A172 (cell line): ENCODE measurements at regions not wholly inside any gene's neighbourhood (a gene's known extent, or its start where the extent isn't known, plus 50 kb on each side); places are given as distances from the start of the nearest gene placed in this dataset.

ENCODE experiments used
- DNase-seq: peaks from one replicate; pipeline ENCODE4 v3.0.0-alpha.2; 2015; ENCODE audit warnings: low spot score

DNA sequence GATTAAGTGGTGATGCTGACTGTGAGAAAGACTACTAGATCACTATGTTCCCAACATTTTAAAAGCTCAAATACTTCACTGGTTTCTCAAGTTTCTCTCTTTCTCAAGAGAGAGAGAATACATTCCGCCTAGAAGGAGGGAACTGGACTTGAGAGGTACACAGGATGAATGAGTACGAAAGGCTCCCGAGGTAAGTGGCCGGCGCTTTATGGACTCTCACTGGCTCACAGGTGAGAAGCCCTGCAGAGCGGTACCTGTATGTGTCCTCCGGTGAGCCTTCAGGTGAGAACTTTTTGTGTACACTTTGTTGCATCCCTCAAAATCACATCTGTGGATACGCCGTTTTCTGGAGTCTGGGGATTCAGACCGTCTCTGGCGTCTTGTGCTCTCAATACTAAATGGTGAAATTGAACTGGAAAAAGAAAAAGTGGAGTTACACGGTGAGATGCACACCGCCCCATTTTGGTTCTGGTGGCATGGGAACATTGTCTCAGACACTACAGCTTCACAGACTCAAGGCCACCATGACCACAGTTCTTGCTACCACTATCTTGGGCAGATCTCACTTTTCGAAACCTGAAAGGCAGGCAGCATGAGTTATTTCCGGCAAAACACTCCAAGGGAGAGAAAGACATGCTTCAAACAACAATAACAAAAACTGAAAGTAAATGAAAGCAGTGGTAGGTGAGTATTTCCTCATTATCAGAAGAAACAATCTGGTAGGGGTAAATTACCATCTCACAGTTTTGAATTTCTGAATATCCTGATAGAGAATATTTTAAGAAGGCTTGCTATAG, 418.9 kb downstream of the KLF12 start:
- DNase-seq: no peak

DNA sequence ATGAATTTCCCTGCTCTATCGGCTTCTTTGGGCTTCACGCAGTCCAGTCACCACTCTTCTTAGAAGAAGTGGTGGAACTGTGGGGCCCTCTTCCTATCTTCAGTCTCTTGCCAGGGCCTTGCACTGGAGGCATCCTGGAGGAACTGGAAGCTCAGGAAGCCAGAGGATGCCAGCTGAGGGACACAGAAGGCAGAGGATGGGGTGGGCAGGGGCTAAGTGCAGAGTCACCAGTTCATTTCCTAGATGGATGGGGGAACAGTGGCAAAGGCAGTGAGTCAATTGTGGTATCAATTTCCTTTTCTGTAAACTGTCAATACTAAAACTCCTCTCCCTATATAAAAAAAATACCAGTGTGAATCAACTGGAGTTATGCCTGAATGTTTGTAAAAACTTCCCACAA, 419.7 kb downstream of the KLF12 start:
- DNase-seq: no peak

DNA sequence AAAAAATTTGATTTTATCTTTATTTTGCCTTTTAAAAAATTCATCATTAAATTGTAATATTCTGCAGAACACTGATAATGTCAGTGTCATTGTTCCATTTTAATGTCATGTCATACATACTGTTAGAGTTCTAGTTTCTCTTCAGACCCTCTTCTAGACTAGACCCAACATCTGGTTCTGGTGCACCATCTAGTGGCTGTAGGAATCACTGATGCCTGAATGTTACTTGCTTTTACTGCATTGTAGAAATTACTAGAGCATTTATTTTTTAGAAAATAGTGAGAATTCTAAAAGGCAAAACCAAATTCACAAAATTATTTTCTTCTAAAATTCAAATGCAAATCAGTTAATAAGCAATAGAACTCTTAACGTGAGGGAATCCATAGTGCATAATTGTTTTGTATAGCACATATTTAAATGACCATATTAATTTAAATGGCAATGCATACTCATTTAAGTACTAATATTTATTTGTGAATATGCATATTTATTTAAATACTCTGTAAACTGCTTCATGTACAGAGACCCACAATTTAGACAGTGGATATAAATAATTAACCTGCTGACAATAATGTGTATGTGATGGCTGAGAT, 425.7 kb downstream of the KLF12 start:
- DNase-seq: peak; percentile 56

DNA sequence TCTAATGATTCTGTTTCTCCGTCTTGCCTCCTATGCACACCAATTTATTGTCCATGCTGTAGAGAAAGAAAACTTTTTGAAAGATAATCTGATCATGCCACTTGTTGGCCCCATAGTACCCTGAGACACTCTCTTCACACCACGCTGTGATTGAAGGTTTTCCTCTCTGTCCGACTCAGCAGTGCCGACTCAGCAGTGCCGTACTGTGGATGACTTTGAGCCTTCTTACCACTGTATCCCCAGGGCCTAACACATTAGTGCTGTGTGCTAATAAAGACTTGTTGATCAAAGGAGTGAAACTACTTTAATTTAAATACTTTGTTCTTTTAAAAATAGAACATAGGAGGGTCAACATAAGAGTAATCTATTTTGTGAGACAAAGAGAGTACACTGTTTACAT, 429.6 kb downstream of the KLF12 start:
- no peak for DNase-seq

DNA sequence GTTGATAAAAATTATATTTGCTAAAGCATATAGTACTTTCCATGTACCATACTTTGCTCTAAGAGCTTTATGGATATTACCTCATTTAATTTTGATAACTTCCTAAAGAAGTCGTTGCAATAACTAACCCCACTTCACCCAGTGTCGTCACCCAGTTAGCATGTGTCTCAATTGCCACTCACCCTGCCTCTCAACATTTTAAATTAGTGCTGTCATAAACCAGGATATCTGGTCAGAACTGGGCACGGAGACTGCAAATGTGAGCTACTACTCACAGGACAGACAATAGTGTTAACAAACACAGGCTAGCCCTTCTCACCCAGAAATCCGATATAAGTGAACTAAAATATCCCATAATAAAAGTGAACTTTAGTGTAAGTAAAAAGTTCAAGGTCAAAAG, 430.6 kb downstream of the KLF12 start:
- DNase-seq: no peak

DNA sequence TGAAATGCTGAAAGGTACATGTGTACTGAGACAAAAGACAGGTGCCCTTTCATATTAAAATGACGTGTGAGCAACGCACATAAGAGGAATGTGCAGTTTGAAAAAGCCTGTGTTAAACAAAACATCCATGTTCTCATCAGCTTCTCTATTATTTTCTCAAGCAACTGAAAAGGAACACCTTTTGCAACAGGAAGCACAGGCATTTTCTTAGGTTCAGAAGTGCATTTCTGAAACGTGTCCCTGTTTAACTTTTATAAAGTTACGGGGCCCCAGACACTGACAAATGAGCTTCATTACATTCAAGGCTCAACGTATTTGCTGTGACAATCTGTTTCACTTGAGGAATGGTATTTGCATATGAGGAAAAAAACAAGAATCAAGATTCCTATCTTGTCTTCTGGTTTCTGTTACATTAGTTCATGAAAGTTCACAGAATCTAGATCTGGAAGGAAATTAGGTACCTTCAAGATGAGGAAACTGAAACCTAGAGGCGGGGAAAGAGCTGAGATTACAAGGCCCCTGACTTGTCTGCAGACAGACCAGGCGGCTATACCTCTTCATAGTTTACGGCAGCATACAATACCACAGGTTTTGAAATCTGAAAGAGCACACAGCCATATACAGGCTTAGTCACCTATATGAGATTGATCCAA, 431.7 kb downstream of the KLF12 start:
- no peak for DNase-seq

DNA sequence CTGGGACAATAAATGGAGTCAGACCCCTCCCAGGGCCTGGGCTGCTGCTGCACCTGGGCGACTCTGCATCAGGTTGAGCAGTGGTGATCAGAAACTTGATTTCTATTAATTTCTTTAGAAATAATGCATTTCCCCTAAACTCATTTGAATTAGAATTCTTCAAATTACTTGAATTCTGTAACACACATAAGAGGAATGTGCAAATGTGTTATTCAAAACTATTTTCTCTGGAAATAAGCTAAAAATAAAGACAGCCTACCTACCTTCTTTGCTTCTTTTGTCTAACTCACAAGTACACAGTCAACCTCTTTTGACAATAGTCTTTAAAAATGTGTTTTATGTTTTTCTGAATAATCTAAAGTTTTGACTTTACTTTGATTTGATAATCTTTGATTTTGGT, 433.0 kb downstream of the KLF12 start:
- no peak for DNase-seq

DNA sequence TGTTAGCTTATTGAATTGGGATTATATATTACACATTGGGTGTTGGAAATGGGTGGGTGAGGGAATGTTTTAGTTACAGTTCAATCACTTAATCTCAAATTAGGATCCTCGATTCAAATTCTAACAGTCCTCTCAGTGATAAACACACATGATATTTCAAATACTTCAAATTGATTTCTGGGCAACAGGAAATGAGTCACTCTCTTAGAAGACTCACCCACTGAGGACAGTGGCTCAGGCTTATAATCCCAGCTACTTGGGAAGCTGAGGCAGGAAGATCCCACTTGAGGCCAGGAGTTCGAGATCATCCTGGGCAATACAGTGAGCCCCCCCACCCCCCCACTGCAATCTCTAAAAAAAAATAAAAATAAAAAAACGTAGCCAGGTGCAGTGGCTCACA, 435.3 kb downstream of the KLF12 start:
- no peak for DNase-seq

DNA sequence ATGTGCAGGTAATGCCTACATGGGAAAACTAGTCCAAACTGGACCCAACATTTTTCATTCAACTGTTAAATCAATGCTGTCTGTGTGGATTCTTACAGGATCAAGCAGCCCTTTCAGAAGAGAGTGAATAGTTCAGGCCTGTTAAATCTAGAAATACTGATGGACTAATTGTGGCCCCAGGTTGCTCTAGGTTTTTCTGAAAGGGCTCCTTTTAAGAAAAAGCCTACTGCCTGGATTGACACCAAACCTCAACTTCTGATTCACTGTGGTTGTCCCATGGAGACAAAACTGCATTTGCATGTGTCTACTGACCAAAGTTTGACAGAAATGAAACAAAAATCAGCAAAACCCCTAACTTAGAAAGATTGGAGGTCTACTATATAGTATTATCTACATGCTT, 437.0 kb downstream of the KLF12 start:
- no peak for DNase-seq

DNA sequence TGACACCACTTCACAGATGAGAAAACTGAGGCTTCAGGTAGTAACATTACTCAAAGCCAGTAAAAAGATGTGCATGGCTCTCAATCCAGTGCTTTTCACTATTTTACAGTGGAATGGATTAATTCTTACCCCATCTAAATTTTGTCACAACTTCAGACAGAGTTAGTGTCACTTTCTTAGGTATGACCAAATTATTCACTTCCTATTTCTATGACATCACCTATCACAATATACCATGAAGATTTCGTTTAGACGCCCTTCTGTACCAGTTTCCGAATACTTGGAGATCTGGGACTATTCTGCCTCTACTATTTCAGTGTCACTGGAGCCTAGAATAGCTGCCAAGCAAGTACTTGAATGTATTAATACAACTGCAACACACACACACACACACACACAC, 437.5 kb downstream of the KLF12 start:
- DNase-seq: no peak

DNA sequence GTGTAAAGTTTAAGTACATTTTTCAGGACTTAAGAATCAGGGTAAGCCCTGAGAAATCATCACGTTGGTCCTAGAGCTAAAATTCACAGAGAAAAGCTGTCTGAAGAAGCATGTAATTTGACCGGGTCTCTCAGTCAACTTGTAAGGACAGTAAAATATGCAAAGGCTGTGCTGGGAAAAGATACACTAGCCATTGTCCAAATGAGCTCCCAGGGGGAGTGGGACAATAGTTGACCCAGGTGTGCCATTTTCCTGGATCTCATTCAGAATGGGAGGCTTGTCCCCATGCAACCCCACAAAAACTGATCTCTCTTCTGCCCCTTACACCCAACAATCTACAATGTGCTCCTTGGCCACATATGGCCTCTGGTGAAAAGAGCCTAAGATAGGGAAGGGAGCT, 437.9 kb downstream of the KLF12 start:
- no peak for DNase-seq

DNA sequence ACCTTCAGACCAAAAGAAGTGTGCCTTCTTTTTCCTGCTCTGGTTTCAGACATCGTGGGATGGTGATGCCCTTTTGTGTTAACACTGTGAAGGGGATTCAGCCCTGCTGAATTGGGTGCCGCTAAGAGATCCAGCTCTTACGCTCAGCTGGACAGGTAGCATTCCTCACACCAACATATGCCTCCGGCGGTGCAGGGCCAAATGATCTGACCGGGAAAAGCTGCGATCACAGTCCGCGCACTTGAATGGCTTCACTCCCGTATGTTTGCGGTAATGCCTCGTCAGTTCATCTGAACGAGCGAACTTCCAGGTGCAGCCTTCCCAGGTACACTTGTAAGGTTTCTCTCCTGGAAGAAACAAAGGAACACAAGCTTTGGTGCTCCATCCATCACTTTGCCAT, 438.9 kb downstream of the KLF12 start:
- no peak for DNase-seq

DNA sequence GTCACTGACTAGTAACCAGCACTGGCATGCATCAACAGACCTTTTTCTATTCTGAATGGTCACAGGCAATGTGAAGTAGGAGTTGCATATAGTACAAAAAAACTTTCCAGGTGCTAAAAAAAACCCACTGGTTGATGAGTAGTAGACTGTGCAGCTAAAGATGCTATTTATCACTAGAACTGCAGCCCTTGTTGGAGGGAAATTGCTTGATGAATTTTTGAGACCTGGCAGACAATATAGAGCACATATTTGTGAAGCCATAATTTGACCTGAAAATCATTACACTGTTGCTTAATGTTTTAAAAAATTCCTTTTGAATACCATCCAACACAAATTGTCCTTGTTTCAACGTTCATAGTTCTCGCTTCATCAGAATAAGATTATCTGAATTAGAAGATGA, 441.0 kb downstream of the KLF12 start:
- no peak for DNase-seq

DNA sequence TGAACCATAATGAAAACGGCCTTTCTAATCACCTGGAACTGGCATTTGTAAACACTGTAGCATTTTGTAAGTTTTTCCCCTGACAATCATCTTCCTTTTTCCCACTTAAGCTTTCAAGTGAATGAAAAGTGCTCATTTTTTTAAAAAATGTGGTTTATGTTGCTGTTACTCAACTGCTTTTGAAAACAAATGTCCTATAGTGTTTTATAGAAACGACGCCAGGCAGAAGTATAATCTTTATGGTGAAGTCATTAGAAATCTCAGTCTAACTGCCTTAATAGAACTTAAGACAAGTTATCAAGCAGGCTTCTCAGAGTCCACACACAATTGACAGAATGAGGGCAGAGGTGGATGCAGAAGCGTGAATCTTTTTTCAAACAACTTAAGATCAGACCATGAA, 442.3 kb downstream of the KLF12 start:
- no peak for DNase-seq

DNA sequence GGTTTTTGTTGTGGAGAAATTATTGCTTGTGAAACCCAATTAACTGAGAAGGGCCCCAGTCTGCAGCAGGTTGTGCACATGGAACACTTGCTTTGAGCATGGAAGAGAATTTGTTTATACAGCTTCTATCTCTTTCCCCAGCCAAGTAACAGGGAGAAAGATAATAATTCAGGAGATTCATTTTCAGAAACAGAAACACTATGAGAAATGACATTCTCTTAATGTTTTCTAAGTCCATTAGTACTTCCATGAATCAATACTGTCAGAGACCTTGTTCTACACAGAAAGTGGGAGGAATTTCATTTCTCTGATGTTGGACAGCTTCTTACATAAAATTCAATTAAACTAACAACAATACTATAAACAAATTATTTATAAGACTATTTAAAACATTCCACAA, 446.3 kb downstream of the KLF12 start:
- DNase-seq: no peak

DNA sequence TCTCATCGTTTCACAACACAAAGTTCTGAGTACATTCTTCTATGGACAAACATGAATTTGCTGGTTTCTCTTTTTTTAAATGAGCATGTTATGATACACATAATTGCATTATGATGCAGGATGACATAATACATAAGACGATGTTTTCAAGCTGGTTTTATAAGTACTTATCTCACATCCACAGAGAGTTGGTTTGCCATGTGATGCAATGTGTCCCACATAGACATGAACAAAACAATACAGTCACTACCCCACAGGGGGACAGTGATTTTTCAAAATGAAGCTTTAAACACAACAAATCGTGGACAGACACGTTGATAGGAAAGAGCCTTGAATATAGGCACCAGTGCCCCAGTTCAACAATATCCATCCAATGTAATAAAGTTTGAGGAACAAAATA, 447.1 kb downstream of the KLF12 start:
- no peak for DNase-seq

DNA sequence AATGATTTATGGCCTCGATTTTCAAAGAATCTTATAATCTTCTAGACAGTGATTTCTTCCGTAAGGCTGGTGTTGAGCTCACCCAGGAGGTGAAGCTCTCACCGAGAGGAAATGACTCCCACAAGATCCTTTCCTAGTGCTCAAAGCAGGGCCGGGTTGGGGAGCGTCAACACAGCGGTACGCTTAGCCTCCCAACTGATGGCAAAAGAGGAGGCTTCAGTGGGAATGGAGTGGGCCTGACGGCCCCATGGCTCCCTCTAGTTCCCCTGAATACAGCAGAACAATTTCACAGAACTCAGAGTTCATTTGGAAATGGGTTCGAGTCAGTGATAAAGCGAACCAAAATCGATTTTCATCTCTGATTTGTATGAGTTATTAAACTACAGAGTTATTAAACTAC, 449.5 kb downstream of the KLF12 start:
- DNase-seq: no peak

DNA sequence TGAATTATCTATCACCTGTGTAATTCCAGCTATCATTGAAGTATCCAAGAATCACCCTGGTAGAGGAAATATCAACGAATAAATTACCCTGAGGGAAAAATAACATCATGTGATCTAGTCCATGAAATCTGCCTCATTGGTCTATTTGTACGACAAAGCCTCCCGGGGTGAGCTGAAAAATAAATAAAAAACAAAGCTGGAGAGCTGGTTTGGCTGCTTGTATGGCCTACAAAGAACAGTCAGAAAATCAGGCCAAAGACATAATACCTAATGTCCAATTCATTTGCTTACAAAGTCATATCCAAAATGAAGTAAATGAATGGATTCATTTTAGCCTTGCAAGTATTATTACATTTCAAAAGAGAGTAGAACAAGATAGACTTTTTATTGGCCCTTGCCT, 449.9 kb downstream of the KLF12 start:
- DNase-seq: no peak

DNA sequence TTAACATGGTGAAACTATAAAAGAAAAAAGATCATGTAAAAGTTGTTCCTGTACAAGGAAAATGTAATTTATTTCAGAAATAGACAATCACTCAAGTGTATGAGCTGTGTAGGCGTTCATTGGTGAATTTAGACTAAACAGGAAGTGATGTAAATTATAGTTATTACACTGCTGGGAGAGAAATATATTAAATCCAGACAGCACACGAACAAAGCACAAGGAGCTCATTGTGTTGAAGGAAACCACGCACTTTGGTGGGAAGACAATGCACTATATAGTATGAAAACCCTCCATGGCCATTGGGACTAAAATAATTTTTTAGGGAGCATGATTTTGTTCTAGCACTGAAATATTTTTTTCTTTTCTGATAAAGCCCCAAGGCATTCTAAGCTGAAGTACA, 450.5 kb downstream of the KLF12 start:
- no peak for DNase-seq

DNA sequence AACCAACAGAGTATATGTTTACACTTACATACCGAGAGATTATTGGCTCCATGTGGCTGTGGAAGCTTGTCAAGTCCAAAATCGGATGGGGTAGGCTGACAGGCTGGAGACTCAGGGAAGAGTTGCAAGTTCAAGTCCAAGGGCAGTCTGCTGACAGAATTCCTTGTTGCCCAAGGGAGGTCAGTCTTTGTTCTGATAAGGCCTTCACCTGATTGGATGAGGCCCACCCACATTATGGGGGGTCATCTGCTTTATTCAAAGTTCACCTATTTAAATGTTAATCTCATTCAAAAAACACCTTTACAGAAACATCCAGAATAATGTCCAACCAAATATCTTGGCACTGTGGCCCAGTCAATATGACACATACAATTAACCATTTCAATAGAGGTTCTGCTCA, 452.4 kb downstream of the KLF12 start:
- DNase-seq: no peak

DNA sequence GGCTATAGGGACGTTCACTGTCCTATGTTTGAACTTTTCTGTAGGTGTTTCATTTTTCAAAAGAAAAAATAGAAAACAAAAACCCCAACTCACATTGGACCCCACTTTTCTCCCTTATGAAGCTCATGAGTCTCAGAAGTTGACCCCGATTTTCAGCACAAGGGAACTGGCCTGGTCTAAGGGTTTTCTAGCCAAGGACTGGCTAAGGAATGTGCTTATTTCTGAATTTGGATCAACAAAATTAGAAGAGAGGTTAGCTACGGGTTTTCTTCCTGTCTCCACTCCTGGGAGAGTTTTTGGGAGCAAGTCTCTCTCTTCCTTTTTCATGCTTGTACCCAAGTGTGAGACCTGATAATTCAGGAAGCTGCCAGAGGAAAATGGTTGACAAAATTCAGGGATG, 453.2 kb downstream of the KLF12 start:
- no peak for DNase-seq

DNA sequence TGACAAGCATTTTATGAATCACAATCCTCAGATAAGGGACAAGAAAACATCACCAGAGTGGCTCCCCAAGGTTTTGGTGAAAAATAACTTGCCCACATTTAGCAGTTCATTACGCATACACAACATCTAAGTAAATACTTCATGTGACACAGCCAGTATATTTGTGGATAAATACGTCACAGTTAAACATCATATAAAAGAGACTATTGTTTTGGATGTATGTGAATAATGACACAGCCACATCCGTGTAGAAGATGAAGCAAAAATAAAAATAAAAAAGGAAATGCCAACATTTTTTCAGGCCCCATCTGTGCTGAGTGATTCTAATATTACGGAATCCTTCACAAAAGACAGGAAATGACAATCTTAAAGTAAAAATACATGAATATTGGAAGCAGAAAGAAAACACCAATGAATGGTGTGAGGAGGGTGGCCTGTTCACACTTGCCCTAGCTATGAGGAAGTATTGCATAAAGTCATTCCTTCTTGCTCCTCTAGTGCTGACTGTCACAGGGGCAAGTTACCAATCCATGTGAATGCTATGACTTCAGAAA, 457.1 kb downstream of the KLF12 start:
- DNase-seq: peak; percentile 54

DNA sequence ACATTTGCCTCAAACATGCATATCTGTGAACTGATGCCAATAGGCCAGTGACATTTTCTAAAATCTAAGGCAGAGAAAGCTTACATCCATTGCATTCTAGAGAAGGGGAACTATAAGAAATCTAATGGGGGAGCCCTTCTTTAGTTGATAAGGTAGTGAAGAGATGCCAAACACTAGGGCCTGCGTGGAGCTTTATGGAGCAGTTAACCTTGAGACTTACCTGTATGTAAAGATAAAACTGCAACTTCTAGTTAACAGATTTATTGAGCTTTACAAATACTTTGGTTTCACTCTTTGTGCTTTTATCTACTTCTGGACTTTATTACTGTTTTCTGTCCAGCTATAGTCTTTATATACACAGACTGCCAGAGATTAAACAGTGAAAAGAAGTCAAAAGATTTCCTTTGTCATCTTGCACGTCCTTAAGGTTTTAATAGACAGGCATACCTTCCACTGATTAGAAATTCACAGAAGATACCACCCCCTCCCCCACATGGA, 457.6 kb downstream of the KLF12 start:
- DNase-seq: no peak
